ENCODE measurements at regions not wholly inside any gene's neighbourhood (a gene's known extent, or its start where the extent isn't known, plus 50 kb on each side); places are given as distances from the start of the nearest gene placed in this dataset.

DNA sequence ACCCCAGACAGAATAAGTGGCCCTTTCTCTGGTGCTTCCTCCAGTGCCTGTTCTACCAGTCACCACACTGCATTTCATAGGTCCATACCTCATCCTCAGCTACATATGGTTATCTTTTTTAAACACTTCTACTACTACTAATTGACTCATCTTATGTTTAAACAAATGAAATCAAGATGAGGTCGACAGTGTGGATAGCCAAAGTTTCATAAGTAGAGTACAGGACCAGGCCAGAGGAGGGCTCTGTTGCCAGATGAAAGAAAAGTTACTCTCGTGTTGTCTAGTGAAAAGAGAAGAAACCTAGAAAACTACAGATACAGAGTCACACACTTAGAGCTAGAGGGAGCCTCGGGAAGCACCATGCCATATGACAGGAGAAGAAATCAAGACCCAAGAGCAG is 296.1 kb downstream of the VPS13C start:
- intact Hi-C loops (cut with micrococcal nuclease), result no loop called here
- Histone ChIP-seq H3K27me3 (ENCODE audit: low read depth) (peaks cover 14% of the 10 kb centered on the region), H3K27ac (replicated peaks) (no peak overlapping the region), H3K9me3 (replicated peaks) (no peaks in the 10 kb centered on the region), H3K36me3 (no peaks in the 10 kb centered on the region), H3K4me1 (peaks cover 6% of the 10 kb centered on the region), H3K4me3 (no peak overlapping the region)
- TF ChIP-seq, protein P1, sequence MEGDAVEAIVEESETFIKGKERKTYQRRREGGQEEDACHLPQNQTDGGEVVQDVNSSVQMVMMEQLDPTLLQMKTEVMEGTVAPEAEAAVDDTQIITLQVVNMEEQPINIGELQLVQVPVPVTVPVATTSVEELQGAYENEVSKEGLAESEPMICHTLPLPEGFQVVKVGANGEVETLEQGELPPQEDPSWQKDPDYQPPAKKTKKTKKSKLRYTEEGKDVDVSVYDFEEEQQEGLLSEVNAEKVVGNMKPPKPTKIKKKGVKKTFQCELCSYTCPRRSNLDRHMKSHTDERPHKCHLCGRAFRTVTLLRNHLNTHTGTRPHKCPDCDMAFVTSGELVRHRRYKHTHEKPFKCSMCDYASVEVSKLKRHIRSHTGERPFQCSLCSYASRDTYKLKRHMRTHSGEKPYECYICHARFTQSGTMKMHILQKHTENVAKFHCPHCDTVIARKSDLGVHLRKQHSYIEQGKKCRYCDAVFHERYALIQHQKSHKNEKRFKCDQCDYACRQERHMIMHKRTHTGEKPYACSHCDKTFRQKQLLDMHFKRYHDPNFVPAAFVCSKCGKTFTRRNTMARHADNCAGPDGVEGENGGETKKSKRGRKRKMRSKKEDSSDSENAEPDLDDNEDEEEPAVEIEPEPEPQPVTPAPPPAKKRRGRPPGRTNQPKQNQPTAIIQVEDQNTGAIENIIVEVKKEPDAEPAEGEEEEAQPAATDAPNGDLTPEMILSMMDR (IDR thresholded peaks at IDR 0.05; ENCODE audit: borderline replicate concordance), result no peak
- no peak for DNase-seq

DNA sequence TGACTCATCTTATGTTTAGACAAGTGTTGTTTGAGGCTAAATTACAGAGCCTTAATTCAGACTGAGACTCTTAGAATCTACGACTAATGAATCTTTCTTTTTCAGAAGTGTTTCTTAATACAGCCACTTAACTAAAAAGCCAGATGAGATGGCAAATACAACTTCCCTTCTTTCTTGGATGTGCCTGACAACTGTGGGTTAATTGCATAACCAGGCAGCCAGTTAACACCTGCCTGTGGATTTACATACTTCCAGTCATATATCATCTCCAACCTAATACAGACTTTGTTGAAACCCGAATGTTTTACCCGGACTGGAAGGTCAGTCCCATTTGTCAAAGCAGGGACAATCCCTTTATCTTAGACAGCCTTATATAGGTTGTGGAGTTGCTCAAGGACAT is 297.6 kb downstream of the VPS13C start:
- H3K27ac ChIP-seq (replicated peaks), result no peak overlapping the region
- peaks cover 6% of the 10 kb centered on the region for H3K4me1 ChIP-seq
- TF ChIP-seq, protein P1 (IDR thresholded peaks at IDR 0.05; ENCODE audit: borderline replicate concordance), result no peak
- H3K9me3 ChIP-seq (replicated peaks), result no peaks in the 10 kb centered on the region
- no peaks in the 10 kb centered on the region for H3K36me3 ChIP-seq
- no peak for DNase-seq
- intact Hi-C loops (cut with micrococcal nuclease), result no loop called here
- H3K27me3 ChIP-seq (ENCODE audit: low read depth), result peaks cover 23% of the 10 kb centered on the region
- H3K4me3 ChIP-seq, result no peak overlapping the region

DNA sequence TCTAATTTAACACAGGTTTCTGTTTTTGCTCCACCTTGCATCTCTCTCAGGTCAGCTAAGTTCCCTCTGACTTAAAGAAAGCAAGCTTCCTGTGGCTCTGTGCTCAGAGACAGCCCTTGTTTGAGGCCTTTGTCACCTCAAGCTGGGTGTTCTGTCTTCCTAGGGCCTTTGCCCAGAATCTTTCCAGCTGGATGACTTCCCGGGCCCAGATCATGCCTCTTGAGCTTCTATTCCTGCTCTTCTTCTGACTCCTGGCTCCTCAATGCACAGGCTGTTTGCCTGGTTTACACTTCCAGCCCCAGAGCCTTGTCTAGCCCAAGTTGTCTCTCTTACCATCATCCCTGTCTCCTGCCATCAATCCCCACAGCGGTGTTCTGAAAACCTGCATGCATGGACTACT is 300.6 kb downstream of the VPS13C start:
- H3K36me3 ChIP-seq, result no peaks in the 10 kb centered on the region
- TF ChIP-seq, protein P1 (IDR thresholded peaks at IDR 0.05; ENCODE audit: borderline replicate concordance), result no peak
- peaks cover 24% of the 10 kb centered on the region for H3K27me3 ChIP-seq (ENCODE audit: low read depth)
- H3K9me3 ChIP-seq (replicated peaks), result no peaks in the 10 kb centered on the region
- DNase-seq, result no peak
- no peak overlapping the region for H3K4me3 ChIP-seq
- intact Hi-C loops (cut with micrococcal nuclease), result no loop called here
- no peak overlapping the region for H3K27ac ChIP-seq (replicated peaks)
- peaks cover 4% of the 10 kb centered on the region for H3K4me1 ChIP-seq

DNA sequence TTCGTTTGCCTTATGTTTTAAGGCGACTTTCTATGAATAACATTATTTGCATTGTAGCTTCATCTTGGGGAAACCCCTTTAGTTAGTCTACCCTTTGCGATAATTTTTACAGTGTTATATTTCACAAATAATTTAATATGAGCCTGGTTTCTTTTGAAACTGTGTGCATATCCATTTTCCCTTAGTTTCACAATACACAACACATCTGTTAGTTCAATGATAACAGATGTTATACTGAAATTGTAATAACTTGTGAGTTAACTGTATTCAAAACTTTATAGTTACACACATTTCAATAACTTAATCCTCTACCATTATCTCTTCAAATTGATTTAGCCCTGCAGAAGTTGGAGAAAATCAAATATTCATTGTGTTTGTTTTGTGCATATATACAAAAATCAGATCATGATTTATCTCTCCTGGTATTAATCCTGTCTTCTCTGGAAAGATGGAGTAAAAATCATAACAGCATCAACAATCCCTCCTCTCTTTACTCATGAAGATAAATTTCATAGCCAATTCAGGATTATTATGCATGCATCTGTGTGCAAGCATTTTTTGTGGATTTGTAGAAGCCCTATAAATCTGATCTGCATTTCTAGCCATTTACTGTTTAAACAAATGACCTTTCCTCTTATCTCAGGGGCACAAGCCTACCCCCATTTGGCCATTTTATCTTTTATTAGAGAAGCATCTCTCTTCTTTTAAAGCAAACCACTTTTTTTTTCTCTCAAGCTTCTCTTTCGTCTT is 304.0 kb downstream of the VPS13C start:
- Histone ChIP-seq H3K9me3 (replicated peaks) (no peaks in the 10 kb centered on the region), H3K4me3 (no peak overlapping the region), H3K27ac (replicated peaks) (no peak overlapping the region), H3K36me3 (no peaks in the 10 kb centered on the region), H3K4me1 (no peaks in the 10 kb centered on the region), H3K27me3 (ENCODE audit: low read depth) (peaks cover 28% of the 10 kb centered on the region)
- no peak for DNase-seq
- intact Hi-C loops (cut with micrococcal nuclease), result no loop called here
- TF ChIP-seq, protein P1 (IDR thresholded peaks at IDR 0.05; ENCODE audit: borderline replicate concordance), result no peak

DNA sequence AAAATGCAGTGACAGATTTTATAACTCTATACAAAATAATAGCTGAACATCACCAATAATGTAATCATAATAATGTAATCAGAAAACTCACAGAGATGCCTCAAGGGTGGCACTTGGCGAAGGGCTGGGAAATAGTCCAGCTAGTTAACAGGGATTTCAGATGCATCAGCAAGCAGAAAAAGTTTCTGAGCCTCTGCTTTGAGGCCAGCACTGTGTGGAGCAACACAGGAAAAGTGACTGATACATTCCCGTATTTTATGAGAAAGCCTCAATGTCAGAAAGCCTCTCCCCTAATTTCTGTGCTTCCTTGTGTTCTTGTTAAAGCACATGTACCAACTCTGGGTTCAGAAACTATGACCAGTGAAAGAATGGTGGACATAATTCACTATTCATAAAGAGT is 304.8 kb downstream of the VPS13C start:
- no peaks in the 10 kb centered on the region for H3K4me1 ChIP-seq
- no peak for DNase-seq
- H3K4me3 ChIP-seq, result no peak overlapping the region
- intact Hi-C loops (cut with micrococcal nuclease), result no loop called here
- TF ChIP-seq, protein P1 (IDR thresholded peaks at IDR 0.05; ENCODE audit: borderline replicate concordance), result no peak
- no peaks in the 10 kb centered on the region for H3K9me3 ChIP-seq (replicated peaks)
- H3K27me3 ChIP-seq (ENCODE audit: low read depth), result peaks cover 34% of the 10 kb centered on the region
- H3K27ac ChIP-seq (replicated peaks), result no peak overlapping the region
- H3K36me3 ChIP-seq, result no peaks in the 10 kb centered on the region

Measured in left ventricle myocardium inferior (tissue), 1 donor.